ENCODE measurements at regions not wholly inside any gene's neighbourhood (a gene's known extent, or its start where the extent isn't known, plus 50 kb on each side); places are given as distances from the start of the nearest gene placed in this dataset.

DNA sequence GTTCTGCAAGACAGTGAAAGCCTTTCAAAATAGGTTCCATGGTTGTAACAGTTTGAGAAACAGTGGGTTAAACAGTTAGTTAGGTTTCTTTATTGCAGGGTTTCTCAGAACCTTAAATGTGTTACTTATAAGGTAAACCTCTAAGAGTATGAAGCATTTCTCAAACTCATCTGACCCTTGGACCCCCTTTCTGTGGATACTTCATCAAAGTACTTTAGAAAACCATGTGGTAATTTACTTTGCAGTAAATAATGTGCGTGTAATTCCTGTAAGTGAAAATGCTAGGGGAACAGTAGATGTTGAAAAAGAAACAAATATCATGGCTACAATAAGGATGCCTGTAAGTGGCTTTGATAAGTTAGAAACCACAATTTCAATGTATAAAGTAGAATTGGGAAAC is 354.6 kb upstream of the RARB start:
- Histone ChIP-seq H3K9me3 (ENCODE audit: control insufficient read depth, insufficient read depth, low read length) (no peaks in the 10 kb centered on the region), H3K9ac (ENCODE audit: low read depth, low read length) (no peak overlapping the region), H3K4me1 (ENCODE audit: insufficient read depth, low read length) (no peaks in the 10 kb centered on the region), H3K36me3 (ENCODE audit: insufficient read depth, low read length) (no peaks in the 10 kb centered on the region)

DNA sequence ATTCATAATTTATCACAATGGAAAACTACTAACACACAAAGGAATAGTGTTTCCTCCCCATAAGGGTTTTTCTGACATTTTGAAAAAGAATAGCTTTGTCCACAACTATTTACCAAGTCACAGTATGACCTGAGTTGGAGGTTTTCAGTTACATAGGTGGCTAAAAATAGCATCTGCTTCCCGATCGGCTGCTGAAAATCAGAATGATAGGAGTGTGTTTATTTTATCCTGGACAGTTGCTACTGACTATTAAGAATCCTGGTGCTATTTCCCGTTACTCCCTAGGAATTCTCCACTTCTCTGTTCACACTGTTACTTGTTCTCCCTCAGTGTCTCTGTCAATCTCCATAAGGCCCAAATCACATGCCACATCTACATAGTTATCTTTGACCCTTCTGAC is 353.9 kb upstream of the RARB start:
- Histone ChIP-seq H3K9ac (ENCODE audit: low read depth, low read length) (no peak overlapping the region), H3K4me1 (ENCODE audit: insufficient read depth, low read length) (no peaks in the 10 kb centered on the region), H3K9me3 (ENCODE audit: control insufficient read depth, insufficient read depth, low read length) (no peaks in the 10 kb centered on the region), H3K36me3 (ENCODE audit: insufficient read depth, low read length) (no peaks in the 10 kb centered on the region)

DNA sequence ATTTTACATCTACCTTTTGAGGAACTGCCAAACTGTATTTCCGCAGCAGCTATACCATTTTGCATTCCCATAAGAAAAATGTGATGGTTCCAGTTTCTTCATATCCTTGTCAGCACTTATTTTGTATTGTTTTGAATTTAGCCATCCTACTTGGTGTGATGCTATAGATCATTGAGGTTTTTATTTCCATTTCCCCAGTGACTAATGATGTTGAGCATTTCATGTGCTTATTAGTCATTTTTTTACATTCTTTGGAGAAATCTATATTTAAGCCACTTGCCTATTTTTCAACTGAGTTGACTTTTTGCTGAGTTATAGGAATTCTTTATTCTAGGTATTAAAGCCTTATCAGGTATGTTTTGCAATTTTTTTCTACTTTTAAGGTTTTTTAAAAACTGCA is 347.6 kb upstream of the RARB start:
- Histone ChIP-seq H3K9ac (ENCODE audit: low read depth, low read length) (no peak overlapping the region), H3K36me3 (ENCODE audit: insufficient read depth, low read length) (no peaks in the 10 kb centered on the region), H3K9me3 (ENCODE audit: control insufficient read depth, insufficient read depth, low read length) (no peaks in the 10 kb centered on the region), H3K4me1 (ENCODE audit: insufficient read depth, low read length) (no peaks in the 10 kb centered on the region; the same call in 1 of the 2 replicates)

DNA sequence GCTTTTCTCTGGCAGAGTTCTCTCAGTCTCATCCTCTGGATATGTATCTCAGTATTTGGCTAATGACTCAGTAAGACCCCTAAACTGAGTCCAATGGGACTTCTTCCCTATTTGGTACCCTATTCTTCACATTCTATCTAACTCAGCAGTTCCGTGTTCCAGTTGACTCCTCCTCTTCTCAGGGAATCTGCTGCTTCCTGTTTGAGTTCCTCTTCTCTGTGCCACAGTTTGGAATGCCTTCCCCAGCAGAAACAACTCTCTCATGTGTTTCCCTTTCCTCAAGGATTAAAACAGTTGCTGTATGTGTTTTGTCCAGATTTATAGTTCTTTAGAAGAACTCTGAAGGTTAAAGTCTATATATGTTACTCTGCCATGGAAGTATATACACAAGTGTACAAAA is 344.0 kb upstream of the RARB start:
- Histone ChIP-seq H3K9ac (ENCODE audit: low read depth, low read length) (no peak overlapping the region), H3K9me3 (ENCODE audit: control insufficient read depth, insufficient read depth, low read length) (no peaks in the 10 kb centered on the region), H3K36me3 (ENCODE audit: insufficient read depth, low read length) (no peaks in the 10 kb centered on the region), H3K4me1 (ENCODE audit: insufficient read depth, low read length) (no peaks in the 10 kb centered on the region; the same call in 1 of the 2 replicates)

DNA sequence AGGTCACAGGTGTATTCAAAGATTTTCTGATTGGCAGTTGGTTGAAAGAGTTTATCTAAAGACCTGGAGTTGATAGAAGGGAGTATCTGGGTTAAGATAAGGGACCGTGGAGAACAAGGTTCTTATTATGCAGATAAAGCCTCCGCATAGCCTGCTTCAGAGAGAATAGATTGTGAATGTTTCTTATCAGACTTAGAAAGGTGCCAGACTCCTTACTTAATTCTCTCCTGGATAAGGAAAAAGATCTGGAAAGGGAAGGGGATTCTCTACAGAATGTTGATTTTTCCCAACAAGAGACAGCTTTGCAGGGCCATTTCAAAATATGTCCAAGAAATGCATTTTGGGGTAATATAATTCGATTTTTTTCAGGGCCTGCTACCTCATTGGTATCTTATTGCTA is 341.3 kb upstream of the RARB start:
- Histone ChIP-seq H3K36me3 (ENCODE audit: insufficient read depth, low read length) (no peaks in the 10 kb centered on the region), H3K4me1 (ENCODE audit: insufficient read depth, low read length) (no peaks in the 10 kb centered on the region), H3K9me3 (ENCODE audit: control insufficient read depth, insufficient read depth, low read length) (no peaks in the 10 kb centered on the region), H3K9ac (ENCODE audit: low read depth, low read length) (no peak overlapping the region)

GRCh38 chr3:25088284-25088683 is 339.8 kb upstream of the RARB start:
- no peaks in the 10 kb centered on the region for H3K4me1 ChIP-seq (ENCODE audit: insufficient read depth, low read length)
- H3K9me3 ChIP-seq (ENCODE audit: control insufficient read depth, insufficient read depth, low read length), result no peaks in the 10 kb centered on the region
- H3K9ac ChIP-seq (ENCODE audit: low read depth, low read length), result no peak overlapping the region
- H3K36me3 ChIP-seq (ENCODE audit: insufficient read depth, low read length), result no peaks in the 10 kb centered on the region

GRCh38 chr3:25090698-25091453 is 337.2 kb upstream of the RARB start:
- Histone ChIP-seq H3K9ac (ENCODE audit: low read depth, low read length) (no peak overlapping the region), H3K36me3 (ENCODE audit: insufficient read depth, low read length) (no peaks in the 10 kb centered on the region), H3K9me3 (ENCODE audit: control insufficient read depth, insufficient read depth, low read length) (no peaks in the 10 kb centered on the region), H3K4me1 (ENCODE audit: insufficient read depth, low read length) (no peaks in the 10 kb centered on the region)

DNA sequence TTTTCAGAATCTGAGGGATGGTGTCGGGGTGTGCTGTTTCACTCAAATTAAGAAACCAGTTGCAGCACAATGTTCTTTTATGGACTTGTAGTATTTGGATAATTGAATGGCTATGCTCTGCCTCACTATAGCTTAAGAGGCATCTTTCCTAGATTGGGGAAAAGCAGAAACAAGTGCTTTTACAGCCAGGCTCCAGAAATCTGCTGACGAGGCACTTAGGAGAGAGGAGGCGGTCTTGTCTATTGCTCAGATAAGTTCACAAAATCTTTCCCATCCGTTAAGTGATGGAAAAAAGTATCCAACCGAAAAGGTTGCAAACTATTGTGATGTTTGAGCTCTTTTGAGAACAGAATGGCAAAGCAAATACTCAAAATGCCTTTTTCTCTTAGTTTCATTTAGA is 336.1 kb upstream of the RARB start:
- no peaks in the 10 kb centered on the region for H3K4me1 ChIP-seq (ENCODE audit: insufficient read depth, low read length)
- H3K9me3 ChIP-seq (ENCODE audit: control insufficient read depth, insufficient read depth, low read length), result no peaks in the 10 kb centered on the region
- H3K36me3 ChIP-seq (ENCODE audit: insufficient read depth, low read length), result no peaks in the 10 kb centered on the region
- H3K9ac ChIP-seq (ENCODE audit: low read depth, low read length), result no peak overlapping the region

GRCh38 chr3:25094932-25095685 is 333.0 kb upstream of the RARB start:
- H3K36me3 ChIP-seq (ENCODE audit: insufficient read depth, low read length), result no peaks in the 10 kb centered on the region
- H3K4me1 ChIP-seq (ENCODE audit: insufficient read depth, low read length), result no peaks in the 10 kb centered on the region

GRCh38 chr3:25096536-25096935 is 331.5 kb upstream of the RARB start:
- Histone ChIP-seq H3K9me3 (ENCODE audit: control insufficient read depth, insufficient read depth, low read length) (no peaks in the 10 kb centered on the region), H3K4me1 (ENCODE audit: insufficient read depth, low read length) (no peaks in the 10 kb centered on the region), H3K36me3 (ENCODE audit: insufficient read depth, low read length) (no peaks in the 10 kb centered on the region), H3K9ac (ENCODE audit: low read depth, low read length) (no peak overlapping the region)

More at GRCh38 chr3:25094932-25095685, 333.0 kb upstream of the RARB start:
- no peak overlapping the region for H3K9ac ChIP-seq (ENCODE audit: low read depth, low read length)
- H3K9me3 ChIP-seq (ENCODE audit: control insufficient read depth, insufficient read depth, low read length), result no peaks in the 10 kb centered on the region

DNA sequence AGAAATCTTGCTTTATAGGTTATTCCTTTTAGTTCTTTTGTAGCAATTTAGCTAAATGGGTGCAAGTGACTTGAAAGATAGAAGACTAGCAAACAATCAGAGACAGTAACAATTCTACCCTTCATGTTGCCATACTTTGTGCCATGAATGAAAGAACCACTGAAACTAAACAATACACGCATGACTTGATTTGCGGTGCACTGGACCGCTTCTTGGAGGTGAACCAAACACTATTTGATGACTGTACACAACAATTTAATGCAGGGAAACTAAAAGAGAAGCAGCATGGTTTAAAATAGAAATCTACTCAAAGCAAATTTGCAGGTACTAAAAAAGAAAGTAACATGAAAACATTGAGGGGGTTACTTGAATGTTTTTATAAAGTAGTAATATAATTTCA is 331.0 kb upstream of the RARB start:
- Histone ChIP-seq H3K9me3 (ENCODE audit: control insufficient read depth, insufficient read depth, low read length) (no peaks in the 10 kb centered on the region), H3K9ac (ENCODE audit: low read depth, low read length) (no peak overlapping the region), H3K4me1 (ENCODE audit: insufficient read depth, low read length) (no peaks in the 10 kb centered on the region), H3K36me3 (ENCODE audit: insufficient read depth, low read length) (no peaks in the 10 kb centered on the region)

GRCh38 chr3:25099666-25100065 is 328.4 kb upstream of the RARB start:
- Histone ChIP-seq H3K36me3 (ENCODE audit: insufficient read depth, low read length) (no peaks in the 10 kb centered on the region), H3K9ac (ENCODE audit: low read depth, low read length) (no peak overlapping the region), H3K4me1 (ENCODE audit: insufficient read depth, low read length) (no peaks in the 10 kb centered on the region), H3K9me3 (ENCODE audit: control insufficient read depth, insufficient read depth, low read length) (no peaks in the 10 kb centered on the region)

- no peaks in the 10 kb centered on the region for H3K36me3 ChIP-seq (ENCODE audit: insufficient read depth, low read length)
- no peaks in the 10 kb centered on the region for H3K4me1 ChIP-seq (ENCODE audit: insufficient read depth, low read length)
- no peaks in the 10 kb centered on the region for H3K9me3 ChIP-seq (ENCODE audit: control insufficient read depth, insufficient read depth, low read length)
- H3K9ac ChIP-seq (ENCODE audit: low read depth, low read length), result no peak overlapping the region
Observed at GRCh38 chr3:25103391-25103790, 324.7 kb upstream of the RARB start.

DNA sequence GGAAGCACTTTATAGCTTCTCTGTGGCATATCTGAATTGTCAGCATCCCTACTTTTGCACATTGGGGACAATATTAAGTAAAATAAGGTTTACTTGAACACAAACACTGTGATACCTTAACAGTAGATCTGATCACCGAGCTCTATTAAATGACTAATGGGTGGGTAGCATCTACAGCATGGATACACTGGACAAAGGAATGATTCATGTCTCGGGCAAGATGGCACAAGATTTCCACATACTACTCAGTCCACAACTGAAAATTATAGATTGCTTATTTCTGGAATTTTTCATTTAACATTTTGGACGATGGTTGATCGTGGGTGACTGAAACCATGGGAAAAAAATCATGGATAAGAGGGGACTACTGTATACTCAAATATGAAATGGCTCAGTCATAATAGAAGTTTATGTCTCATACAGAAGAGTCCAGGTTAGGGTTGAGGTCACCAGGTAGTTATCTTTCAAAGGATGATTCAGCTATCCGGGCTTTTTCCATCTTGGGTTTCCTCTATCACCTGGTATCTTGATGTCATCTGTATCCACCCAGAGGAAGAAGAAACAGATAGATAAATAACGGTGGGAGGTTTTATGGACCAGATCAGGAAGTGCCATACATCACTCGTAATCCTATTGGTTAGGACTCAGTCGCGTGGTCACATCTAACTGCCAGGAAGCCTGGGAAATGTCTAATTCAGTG is 320.0 kb upstream of the RARB start:
- H3K9me3 ChIP-seq (ENCODE audit: control insufficient read depth, insufficient read depth, low read length), result no peaks in the 10 kb centered on the region
- no peak overlapping the region for H3K9ac ChIP-seq (ENCODE audit: low read depth, low read length)
- no peaks in the 10 kb centered on the region for H3K4me1 ChIP-seq (ENCODE audit: insufficient read depth, low read length)
- H3K36me3 ChIP-seq (ENCODE audit: insufficient read depth, low read length), result no peaks in the 10 kb centered on the region

GRCh38 chr3:25110642-25111041 is 317.4 kb upstream of the RARB start:
- Histone ChIP-seq H3K9ac (ENCODE audit: low read depth, low read length) (no peak overlapping the region), H3K4me1 (ENCODE audit: insufficient read depth, low read length) (no peaks in the 10 kb centered on the region), H3K36me3 (ENCODE audit: insufficient read depth, low read length) (no peaks in the 10 kb centered on the region), H3K9me3 (ENCODE audit: control insufficient read depth, insufficient read depth, low read length) (no peaks in the 10 kb centered on the region)

Data from ES-I3 (cell line).